ENCODE measurements at regions not wholly inside any gene's neighbourhood (a gene's known extent, or its start where the extent isn't known, plus 50 kb on each side); places are given as distances from the start of the nearest gene placed in this dataset.

- Histone ChIP-seq H3K36me3 (no peaks in the 10 kb centered on the region), H3K27me3 (no peaks in the 10 kb centered on the region), H3K9me3 (no peaks in the 10 kb centered on the region), H3K27ac (peak overlapping the region; percentile 3), H3K4me1 (peaks cover 65% of the 10 kb centered on the region), H3K4me3 (no peak overlapping the region)
- 8% methylated on average over 16 of the region's 16 CpGs for WGBS
- no peak for DNase-seq (ENCODE audit: low spot score in 2 of 2)
- TF ChIP-seq POLR2A (IDR thresholded peaks at IDR 0.05) (no peak), POLR2AphosphoS5 (IDR thresholded peaks at IDR 0.05) (no peak), EP300 (IDR thresholded peaks at IDR 0.05) (no peak)
Measured at GRCh38 chr6:163943607-163944385, 529.3 kb downstream of the QKI start.

GRCh38 chr6:163942790-163943189 lies 528.3 kb downstream of the QKI start:
- DNase-seq (ENCODE audit: low spot score in 2 of 2) = no peak
- TF ChIP-seq EP300 (IDR thresholded peaks at IDR 0.05) (no peak), POLR2AphosphoS5 (IDR thresholded peaks at IDR 0.05) (no peak), POLR2A (IDR thresholded peaks at IDR 0.05) (no peak), CTCF (IDR thresholded peaks at IDR 0.05) (no peak)
- H3K36me3 ChIP-seq = no peaks in the 10 kb centered on the region
- H3K4me1 ChIP-seq = peaks cover 65% of the 10 kb centered on the region
- 71% methylated on average over 3 of the region's 3 CpGs for WGBS
- no peak overlapping the region for H3K27ac ChIP-seq
- H3K4me3 ChIP-seq = no peak overlapping the region
- H3K9me3 ChIP-seq = no peaks in the 10 kb centered on the region
- H3K27me3 ChIP-seq = no peaks in the 10 kb centered on the region

DNA sequence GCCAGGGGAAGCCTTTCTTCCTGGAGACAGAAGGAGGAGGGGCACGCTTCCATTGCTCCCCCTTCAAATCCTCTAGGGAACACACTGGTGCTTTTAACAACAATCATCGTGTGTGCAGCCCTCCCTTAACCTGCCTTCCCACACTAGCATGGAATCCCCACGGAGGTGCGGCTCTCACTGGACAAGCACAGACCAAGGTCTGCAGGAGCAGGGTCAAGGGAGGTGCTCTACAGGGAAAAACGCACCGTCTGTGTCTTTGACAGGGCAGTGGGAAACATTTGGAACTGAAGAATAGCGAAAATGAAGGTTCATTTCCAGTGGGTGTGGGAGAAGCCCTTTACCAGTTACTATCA lies 527.1 kb downstream of the QKI start:
- DNase-seq (ENCODE audit: low spot score in 2 of 2) = no peak
- Histone ChIP-seq H3K4me1 (peaks cover 54% of the 10 kb centered on the region), H3K27ac (peak overlapping the region; percentile 35), H3K9me3 (no peaks in the 10 kb centered on the region), H3K36me3 (no peaks in the 10 kb centered on the region), H3K27me3 (no peaks in the 10 kb centered on the region), H3K4me3 (no peak overlapping the region)
- TF ChIP-seq POLR2AphosphoS5 (IDR thresholded peaks at IDR 0.05) (no peak), EP300 (IDR thresholded peaks at IDR 0.05) (no peak), POLR2A (IDR thresholded peaks at IDR 0.05) (no peak), CTCF (IDR thresholded peaks at IDR 0.05) (no peak)
- WGBS = 65% methylated on average over 5 of the region's 7 CpGs

DNA sequence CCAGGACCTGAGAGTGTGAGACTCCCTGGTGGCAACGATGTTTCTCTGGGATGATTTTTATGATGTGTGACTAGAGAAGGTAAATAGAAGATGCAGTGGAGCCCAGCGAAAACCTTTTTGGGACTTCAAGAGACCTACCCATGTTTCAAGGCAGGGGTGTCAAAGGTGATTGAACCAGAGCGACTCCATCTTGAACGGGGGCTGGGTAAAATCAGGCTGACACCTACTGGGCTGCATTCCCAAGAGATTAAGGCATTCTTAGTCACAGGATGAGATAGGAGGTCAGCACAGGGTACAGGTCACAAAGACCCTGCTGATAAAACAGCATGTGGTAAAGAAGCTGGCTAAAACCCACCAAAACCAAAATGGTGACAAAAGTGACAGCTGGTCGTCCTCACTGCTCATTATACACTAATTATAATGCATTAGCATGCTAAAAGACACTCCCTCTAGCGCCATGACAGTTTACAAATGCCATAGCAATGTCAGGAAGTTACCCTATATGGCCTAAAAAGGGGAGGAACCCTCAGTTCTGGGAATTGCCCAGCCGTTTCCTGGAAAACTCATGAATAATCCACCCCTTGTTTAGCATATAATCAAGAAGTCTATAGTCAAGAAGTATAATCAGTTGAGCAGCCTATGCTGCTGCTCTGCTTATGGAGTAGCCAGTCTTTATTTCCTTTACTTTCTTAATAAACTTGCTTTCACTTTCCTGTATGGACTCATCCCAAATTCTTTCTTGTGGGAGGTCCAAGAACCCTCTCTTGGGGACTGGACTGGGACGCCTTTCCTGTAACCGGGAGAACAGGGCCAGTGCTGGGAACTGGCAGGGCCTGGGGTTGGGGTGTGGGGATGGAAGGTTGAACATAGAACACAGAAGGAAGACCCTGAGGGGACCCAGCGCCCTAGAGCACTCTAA lies 526.4 kb downstream of the QKI start:
- TF ChIP-seq CTCF (IDR thresholded peaks at IDR 0.05) = no peak
- TF ChIP-seq POLR2A (IDR thresholded peaks at IDR 0.05) = no peak
- TF ChIP-seq POLR2AphosphoS5 (IDR thresholded peaks at IDR 0.05) = no peak
- no peak for TF ChIP-seq EP300 (IDR thresholded peaks at IDR 0.05)
- Histone ChIP-seq H3K27me3 (no peaks in the 10 kb centered on the region), H3K9me3 (no peaks in the 10 kb centered on the region), H3K4me3 (no peak overlapping the region), H3K4me1 (peaks cover 49% of the 10 kb centered on the region), H3K27ac (peak overlapping the region; percentile 35), H3K36me3 (no peaks in the 10 kb centered on the region)
- WGBS = 61% methylated on average over 10 of the region's 10 CpGs
- no peak for DNase-seq (ENCODE audit: low spot score in 2 of 2)

- TF ChIP-seq POLR2AphosphoS5 (IDR thresholded peaks at IDR 0.05) (no peak), CTCF (IDR thresholded peaks at IDR 0.05) (no peak), POLR2A (IDR thresholded peaks at IDR 0.05) (no peak), EP300 (IDR thresholded peaks at IDR 0.05) (no peak)
- DNase-seq (ENCODE audit: low spot score in 2 of 2) = no peak
- Histone ChIP-seq H3K27ac (no peak overlapping the region), H3K9me3 (no peaks in the 10 kb centered on the region), H3K27me3 (no peaks in the 10 kb centered on the region), H3K4me3 (no peak overlapping the region), H3K4me1 (peaks cover 15% of the 10 kb centered on the region), H3K36me3 (no peaks in the 10 kb centered on the region)
- 96% methylated on average over 4 of the region's 4 CpGs for WGBS
Measured at GRCh38 chr6:163937071-163937470, 522.6 kb downstream of the QKI start.
